Right atrium auricular region (tissue), 2 donors: ENCODE measurements at regions not wholly inside any gene's neighbourhood (a gene's known extent, or its start where the extent isn't known, plus 50 kb on each side); places are given as distances from the start of the nearest gene placed in this dataset.

Source experiments
- DNase-seq: peaks from one replicate; pipeline ENCODE4 v3.0.0-alpha.2; 2019; ENCODE audit warnings: low spot score
- H3K27ac ChIP-seq, 2 donors: fragments of 200-600 bp; sonication (generic); 1 replicate in 1 of 2; 2 replicates in 1 of 2; pipeline ENCODE4 v1.5.1; 2016 to 2019
- H3K27me3 ChIP-seq, 2 donors: fragments of 200-600 bp; sonication (generic); one replicate each; pipeline versions ENCODE4 v1.5.1 to v1.6.0; 2017 to 2019
- H3K36me3 ChIP-seq: fragments of 200-600 bp; sonication (generic); one replicate; pipeline ENCODE4 v1.5.1; 2016
- H3K4me1 ChIP-seq, 2 donors: fragments of 200-600 bp; sonication (generic); one replicate each; pipeline versions ENCODE4 v1.5.1 to v1.6.0; 2017 to 2019
- H3K4me3 ChIP-seq, 2 donors: fragments of 200-600 bp; sonication (generic); 1 replicate in 1 of 2; 2 replicates in 1 of 2; pipeline ENCODE4 v1.5.1; 2017 to 2019; ENCODE audit warnings: mild to moderate bottlenecking in 1 of 2, moderate library complexity in 1 of 2
- H3K9me3 ChIP-seq, 2 donors: fragments of 200-600 bp; sonication (generic); one replicate each; pipeline ENCODE4 v1.5.1; 2019
- TF ChIP-seq, protein P1 (sequence below), 2 donors: fragments of 200-600 bp; sonication (generic); IDR thresholded peaks; one replicate each; pipeline ENCODE4 v1.5.1; 2019; ENCODE audit warnings: antibody characterized with exemption in 2 of 2

DNA sequence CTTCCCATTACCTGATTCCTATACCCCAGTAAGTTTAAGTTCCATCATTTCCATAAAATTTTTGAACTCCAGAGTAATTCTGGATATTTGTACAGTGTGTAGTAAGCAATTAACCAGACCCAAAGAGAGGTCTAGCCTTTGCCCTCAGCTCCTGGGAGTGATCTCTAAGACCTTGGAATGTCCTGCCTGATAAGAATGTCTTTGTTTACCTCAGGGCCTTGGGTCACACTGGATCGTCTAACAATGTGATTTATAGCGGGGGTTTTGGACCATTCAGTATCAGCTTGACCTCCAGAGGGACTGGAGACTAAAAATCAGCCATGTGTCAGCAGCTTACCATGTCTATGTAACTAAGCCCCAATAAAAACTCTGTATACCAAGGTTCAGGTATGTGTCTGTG, 330.9 kb upstream of the PPP1R2C start:
- no peaks in the 10 kb centered on the region for H3K36me3 ChIP-seq
- TF ChIP-seq, protein P1, sequence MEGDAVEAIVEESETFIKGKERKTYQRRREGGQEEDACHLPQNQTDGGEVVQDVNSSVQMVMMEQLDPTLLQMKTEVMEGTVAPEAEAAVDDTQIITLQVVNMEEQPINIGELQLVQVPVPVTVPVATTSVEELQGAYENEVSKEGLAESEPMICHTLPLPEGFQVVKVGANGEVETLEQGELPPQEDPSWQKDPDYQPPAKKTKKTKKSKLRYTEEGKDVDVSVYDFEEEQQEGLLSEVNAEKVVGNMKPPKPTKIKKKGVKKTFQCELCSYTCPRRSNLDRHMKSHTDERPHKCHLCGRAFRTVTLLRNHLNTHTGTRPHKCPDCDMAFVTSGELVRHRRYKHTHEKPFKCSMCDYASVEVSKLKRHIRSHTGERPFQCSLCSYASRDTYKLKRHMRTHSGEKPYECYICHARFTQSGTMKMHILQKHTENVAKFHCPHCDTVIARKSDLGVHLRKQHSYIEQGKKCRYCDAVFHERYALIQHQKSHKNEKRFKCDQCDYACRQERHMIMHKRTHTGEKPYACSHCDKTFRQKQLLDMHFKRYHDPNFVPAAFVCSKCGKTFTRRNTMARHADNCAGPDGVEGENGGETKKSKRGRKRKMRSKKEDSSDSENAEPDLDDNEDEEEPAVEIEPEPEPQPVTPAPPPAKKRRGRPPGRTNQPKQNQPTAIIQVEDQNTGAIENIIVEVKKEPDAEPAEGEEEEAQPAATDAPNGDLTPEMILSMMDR (IDR thresholded peaks at IDR 0.05) = no peak
- no peak overlapping the region for H3K27ac ChIP-seq
- no peaks in the 10 kb centered on the region for H3K9me3 ChIP-seq
- H3K4me1 ChIP-seq = no peaks in the 10 kb centered on the region
- H3K4me3 ChIP-seq = no peak overlapping the region
- no peak for DNase-seq
- no peaks in the 10 kb centered on the region for H3K27me3 ChIP-seq

DNA sequence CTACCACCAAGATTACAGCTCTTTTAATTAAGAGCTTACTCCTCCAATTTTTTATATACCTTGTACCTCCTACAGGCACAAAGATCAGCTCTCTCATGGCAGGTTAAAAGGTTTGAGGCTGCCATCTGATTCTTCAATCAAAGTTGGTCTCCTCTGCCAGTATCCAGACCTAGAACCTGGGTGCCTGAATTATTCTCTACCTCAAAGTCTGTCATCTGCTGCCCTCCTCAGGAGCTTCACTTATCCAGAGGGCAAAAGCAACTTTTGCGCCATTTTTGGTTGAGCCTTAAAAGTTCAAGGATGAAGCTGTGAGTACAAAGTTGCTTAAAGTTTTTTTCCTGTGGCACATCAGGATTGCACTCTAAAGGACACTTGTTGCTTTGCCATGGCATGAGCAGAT, 343.7 kb upstream of the PPP1R2C start:
- no peaks in the 10 kb centered on the region for H3K9me3 ChIP-seq
- no peak overlapping the region for H3K4me3 ChIP-seq
- DNase-seq = no peak
- no peaks in the 10 kb centered on the region for H3K36me3 ChIP-seq
- TF ChIP-seq, protein P1 (IDR thresholded peaks at IDR 0.05) = no peak
- H3K27me3 ChIP-seq = no peaks in the 10 kb centered on the region
- no peak overlapping the region for H3K27ac ChIP-seq
- no peaks in the 10 kb centered on the region for H3K4me1 ChIP-seq

DNA sequence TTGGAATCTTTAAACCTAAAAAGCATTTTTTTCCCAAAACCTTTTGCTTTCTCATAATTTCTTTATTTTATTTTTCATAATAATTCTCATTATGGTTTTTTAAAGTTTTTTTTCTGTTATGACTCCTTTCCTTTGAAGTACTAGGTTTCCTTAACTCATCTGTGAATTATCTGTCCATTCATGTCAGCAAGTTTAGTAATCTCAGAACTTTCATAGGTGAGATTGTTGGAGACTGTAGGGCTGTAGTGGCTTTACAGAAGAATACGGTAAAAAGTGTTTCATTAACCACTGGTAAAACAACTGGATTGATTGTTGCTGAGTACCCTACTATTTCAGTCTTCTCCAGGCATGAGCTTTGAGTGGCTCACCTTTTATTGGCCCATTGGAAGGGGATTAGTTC, 361.7 kb upstream of the PPP1R2C start:
- no peaks in the 10 kb centered on the region for H3K9me3 ChIP-seq
- no peaks in the 10 kb centered on the region for H3K36me3 ChIP-seq
- TF ChIP-seq, protein P1 (IDR thresholded peaks at IDR 0.05) = no peak
- no peaks in the 10 kb centered on the region for H3K27me3 ChIP-seq
- H3K4me1 ChIP-seq = no peaks in the 10 kb centered on the region
- no peak for DNase-seq
- H3K27ac ChIP-seq = no peak overlapping the region
- H3K4me3 ChIP-seq = no peak overlapping the region

DNA sequence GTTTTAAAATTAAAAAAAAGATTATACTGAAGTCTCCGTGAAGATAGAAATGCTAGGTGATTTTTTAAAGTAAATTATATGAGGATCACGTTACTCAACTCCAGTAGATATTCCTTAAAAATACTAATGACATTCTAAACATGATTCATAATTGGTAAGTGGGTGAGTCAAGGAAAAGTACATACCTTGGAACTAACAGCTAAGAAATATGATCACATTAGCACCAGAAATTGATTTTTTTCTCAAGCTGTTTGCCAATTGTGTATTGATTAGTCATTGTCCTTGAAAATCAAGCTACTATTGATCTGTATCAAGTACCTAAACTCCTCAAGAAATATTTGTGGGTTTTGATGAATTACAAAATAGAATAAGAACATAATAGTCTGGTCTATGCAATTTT, 362.6 kb upstream of the PPP1R2C start:
- H3K4me3 ChIP-seq = no peak overlapping the region
- TF ChIP-seq, protein P1 (IDR thresholded peaks at IDR 0.05) = no peak
- no peak overlapping the region for H3K27ac ChIP-seq
- no peaks in the 10 kb centered on the region for H3K4me1 ChIP-seq
- DNase-seq = no peak
- H3K27me3 ChIP-seq = no peaks in the 10 kb centered on the region
- no peaks in the 10 kb centered on the region for H3K9me3 ChIP-seq
- no peaks in the 10 kb centered on the region for H3K36me3 ChIP-seq

DNA sequence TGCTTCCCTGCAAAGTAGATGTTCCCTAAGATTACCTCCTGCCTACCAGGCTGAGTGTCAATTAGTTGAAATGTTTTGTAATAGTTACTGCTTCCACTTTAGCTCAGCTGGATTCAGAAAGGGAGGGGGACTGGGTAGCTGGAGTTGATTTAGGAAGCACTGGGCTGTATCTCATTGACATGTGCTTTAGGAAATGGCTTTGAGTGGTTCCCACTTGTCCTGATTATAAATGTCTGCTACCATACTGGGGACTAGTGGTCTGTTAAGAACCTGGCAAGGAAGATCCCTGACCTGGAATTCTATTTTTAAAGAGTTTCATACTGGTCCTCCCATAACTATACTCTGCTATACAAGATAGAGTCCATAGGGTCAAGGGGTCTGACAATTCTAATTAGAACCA, 363.9 kb upstream of the PPP1R2C start:
- TF ChIP-seq, protein P1 (IDR thresholded peaks at IDR 0.05) = no peak
- no peak for DNase-seq

DNA sequence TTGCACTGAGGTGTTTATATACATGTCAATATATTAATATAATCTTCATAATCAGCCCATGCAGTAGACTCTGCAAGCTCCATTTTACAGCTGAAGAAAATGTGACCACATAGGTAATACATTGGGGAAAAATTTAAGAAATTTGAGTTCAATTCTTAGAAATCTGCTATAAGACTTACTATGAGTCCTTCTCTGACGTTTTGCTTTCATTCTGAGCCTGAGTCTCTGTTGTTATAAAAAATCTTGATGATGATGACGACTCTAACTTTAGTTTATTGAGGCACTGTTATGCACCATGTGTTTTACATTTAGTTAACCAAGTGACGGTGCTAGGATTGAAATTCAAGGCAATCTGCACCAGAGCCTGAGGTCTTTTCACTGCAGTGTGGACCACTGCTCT, 370.3 kb upstream of the PPP1R2C start:
- DNase-seq = no peak
- no peaks in the 10 kb centered on the region for H3K36me3 ChIP-seq
- H3K4me1 ChIP-seq = no peaks in the 10 kb centered on the region
- no peak overlapping the region for H3K27ac ChIP-seq
- H3K4me3 ChIP-seq = no peak overlapping the region
- H3K27me3 ChIP-seq = no peaks in the 10 kb centered on the region
- TF ChIP-seq, protein P1 (IDR thresholded peaks at IDR 0.05) = no peak
- no peaks in the 10 kb centered on the region for H3K9me3 ChIP-seq

More for the DNA sequence above, 363.9 kb upstream of the PPP1R2C start:
- no peak overlapping the region for H3K4me3 ChIP-seq
- H3K36me3 ChIP-seq = no peaks in the 10 kb centered on the region
- no peak overlapping the region for H3K27ac ChIP-seq
- no peaks in the 10 kb centered on the region for H3K4me1 ChIP-seq
- H3K9me3 ChIP-seq = no peaks in the 10 kb centered on the region
- no peaks in the 10 kb centered on the region for H3K27me3 ChIP-seq
